K562 (cell line): ENCODE measurements at regions not wholly inside any gene's neighbourhood (a gene's known extent, or its start where the extent isn't known, plus 50 kb on each side); places are given as distances from the start of the nearest gene placed in this dataset.

Experiments
- KLF16 ChIP-seq: IDR thresholded peaks from 2 replicates; pipeline ENCODE4 v1.6.1; 2016; ENCODE audit warnings: antibody characterized with exemption
- ZNF311 ChIP-seq: fragments of 250-450 bp; sonication (Bioruptor Pico); IDR thresholded peaks from 2 replicates; pipeline ENCODE4 v1.4.0; 2020; ENCODE audit warnings: mild to moderate bottlenecking, moderate library complexity
- TF ChIP-seq, protein P1 (sequence below): fragments of 450-650 bp; formaldehyde crosslinking; IDR thresholded peaks from 2 replicates; pipeline ENCODE4 v1.4.0; 2022; ENCODE audit warnings: mild to moderate bottlenecking, moderate library complexity
- TF ChIP-seq, protein P2 (sequence below), 2 experiments: fragments of 450-650 bp in 1 of 2; sonication (generic) in 1 of 2; formaldehyde crosslinking in 1 of 2; IDR thresholded peaks in 1 of 2; conservative IDR thresholded peaks in 1 of 2; 2 replicates each; pipeline versions ENCODE4 v1.6.1 to v1.8.1; 2016 to 2023; ENCODE audit warnings: mild to moderate bottlenecking in 2 of 2, moderate library complexity in 2 of 2, inconsistent platforms in 1 of 2, missing genetic modification reagents in 1 of 2
- TF ChIP-seq, protein P3 (sequence below): sonication (generic); formaldehyde crosslinking; IDR thresholded peaks from 2 replicates; pipeline ENCODE4 v1.8.0; 2023; ENCODE audit warnings: mild to moderate bottlenecking, missing genetic modification reagents
- TF ChIP-seq, protein P4 (sequence below): fragments of 250-450 bp; sonication (Bioruptor Pico); IDR thresholded peaks from 2 replicates; pipeline ENCODE4 v1.5.0; 2021; ENCODE audit warnings: mild to moderate bottlenecking, borderline replicate concordance

DNA sequence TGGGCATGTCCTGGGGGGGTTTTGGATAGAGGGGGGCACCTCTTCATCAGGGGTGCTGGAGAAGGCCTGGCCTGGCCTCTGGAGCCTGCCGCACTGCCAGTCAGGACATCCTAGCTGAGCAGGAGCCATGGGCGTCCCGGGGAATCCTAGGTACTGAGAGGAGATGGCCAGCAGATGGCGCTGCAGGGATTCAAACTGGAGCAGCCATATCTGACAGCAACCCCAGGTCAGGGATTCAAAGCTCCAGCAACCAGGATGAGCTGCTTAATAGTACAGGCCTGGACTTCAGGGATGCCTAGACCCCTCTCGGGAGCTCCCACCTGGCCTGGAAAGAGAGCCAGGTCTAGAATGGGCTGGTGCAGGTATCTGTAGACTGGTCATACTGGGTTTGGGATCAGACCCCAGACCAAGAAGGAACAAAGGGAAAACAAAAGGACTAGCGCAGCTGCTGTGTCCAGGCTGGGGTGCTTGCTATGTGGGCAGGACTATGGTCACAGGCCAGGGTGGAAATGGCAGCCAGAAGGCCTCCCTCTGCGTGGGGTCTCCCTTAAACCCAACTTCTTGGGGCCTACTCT lies 306.9 kb upstream of the RBFOX1 start (continued):
- TF ChIP-seq, protein P1, sequence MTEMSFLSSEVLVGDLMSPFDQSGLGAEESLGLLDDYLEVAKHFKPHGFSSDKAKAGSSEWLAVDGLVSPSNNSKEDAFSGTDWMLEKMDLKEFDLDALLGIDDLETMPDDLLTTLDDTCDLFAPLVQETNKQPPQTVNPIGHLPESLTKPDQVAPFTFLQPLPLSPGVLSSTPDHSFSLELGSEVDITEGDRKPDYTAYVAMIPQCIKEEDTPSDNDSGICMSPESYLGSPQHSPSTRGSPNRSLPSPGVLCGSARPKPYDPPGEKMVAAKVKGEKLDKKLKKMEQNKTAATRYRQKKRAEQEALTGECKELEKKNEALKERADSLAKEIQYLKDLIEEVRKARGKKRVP (CRISPR knock-in tag): no peak
- no peak for TF ChIP-seq KLF16
- TF ChIP-seq, protein P2, sequence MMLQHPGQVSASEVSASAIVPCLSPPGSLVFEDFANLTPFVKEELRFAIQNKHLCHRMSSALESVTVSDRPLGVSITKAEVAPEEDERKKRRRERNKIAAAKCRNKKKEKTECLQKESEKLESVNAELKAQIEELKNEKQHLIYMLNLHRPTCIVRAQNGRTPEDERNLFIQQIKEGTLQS (IDR thresholded peaks at IDR 0.05): no peak
- TF ChIP-seq, protein P2 (CRISPR knock-in tag; conservative IDR thresholded peaks at IDR 0.05): no peak
- TF ChIP-seq, protein P3, sequence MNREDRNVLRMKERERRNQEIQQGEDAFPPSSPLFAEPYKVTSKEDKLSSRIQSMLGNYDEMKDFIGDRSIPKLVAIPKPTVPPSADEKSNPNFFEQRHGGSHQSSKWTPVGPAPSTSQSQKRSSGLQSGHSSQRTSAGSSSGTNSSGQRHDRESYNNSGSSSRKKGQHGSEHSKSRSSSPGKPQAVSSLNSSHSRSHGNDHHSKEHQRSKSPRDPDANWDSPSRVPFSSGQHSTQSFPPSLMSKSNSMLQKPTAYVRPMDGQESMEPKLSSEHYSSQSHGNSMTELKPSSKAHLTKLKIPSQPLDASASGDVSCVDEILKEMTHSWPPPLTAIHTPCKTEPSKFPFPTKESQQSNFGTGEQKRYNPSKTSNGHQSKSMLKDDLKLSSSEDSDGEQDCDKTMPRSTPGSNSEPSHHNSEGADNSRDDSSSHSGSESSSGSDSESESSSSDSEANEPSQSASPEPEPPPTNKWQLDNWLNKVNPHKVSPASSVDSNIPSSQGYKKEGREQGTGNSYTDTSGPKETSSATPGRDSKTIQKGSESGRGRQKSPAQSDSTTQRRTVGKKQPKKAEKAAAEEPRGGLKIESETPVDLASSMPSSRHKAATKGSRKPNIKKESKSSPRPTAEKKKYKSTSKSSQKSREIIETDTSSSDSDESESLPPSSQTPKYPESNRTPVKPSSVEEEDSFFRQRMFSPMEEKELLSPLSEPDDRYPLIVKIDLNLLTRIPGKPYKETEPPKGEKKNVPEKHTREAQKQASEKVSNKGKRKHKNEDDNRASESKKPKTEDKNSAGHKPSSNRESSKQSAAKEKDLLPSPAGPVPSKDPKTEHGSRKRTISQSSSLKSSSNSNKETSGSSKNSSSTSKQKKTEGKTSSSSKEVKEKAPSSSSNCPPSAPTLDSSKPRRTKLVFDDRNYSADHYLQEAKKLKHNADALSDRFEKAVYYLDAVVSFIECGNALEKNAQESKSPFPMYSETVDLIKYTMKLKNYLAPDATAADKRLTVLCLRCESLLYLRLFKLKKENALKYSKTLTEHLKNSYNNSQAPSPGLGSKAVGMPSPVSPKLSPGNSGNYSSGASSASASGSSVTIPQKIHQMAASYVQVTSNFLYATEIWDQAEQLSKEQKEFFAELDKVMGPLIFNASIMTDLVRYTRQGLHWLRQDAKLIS (CRISPR knock-in tag): no peak
- TF ChIP-seq ZNF311 (CRISPR knock-in tag): no peak
- TF ChIP-seq, protein P4, sequence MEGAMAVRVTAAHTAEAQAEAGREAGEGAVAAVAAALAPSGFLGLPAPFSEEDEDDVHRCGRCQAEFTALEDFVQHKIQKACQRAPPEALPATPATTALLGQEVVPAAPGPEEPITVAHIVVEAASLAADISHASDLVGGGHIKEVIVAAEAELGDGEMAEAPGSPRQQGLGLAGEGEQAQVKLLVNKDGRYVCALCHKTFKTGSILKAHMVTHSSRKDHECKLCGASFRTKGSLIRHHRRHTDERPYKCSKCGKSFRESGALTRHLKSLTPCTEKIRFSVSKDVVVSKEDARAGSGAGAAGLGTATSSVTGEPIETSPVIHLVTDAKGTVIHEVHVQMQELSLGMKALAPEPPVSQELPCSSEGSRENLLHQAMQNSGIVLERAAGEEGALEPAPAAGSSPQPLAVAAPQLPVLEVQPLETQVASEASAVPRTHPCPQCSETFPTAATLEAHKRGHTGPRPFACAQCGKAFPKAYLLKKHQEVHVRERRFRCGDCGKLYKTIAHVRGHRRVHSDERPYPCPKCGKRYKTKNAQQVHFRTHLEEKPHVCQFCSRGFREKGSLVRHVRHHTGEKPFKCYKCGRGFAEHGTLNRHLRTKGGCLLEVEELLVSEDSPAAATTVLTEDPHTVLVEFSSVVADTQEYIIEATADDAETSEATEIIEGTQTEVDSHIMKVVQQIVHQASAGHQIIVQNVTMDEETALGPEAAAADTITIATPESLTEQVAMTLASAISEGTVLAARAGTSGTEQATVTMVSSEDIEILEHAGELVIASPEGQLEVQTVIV: no peak
